DOHH2 (cell line): ENCODE measurements at regions not wholly inside any gene's neighbourhood (a gene's known extent, or its start where the extent isn't known, plus 50 kb on each side); places are given as distances from the start of the nearest gene placed in this dataset.

Experiments
- EZH2phosphoT487 ChIP-seq: fragments of 200-600 bp; sonication (generic); IDR thresholded peaks from 2 replicates; pipeline ENCODE4 v1.6.1; 2017; ENCODE audit warnings: borderline replicate concordance, mild to moderate bottlenecking, antibody characterized with exemption, low read length, moderate library complexity, mixed read lengths
- TF ChIP-seq, protein P1 (sequence below): fragments of 200-600 bp; sonication (generic); IDR thresholded peaks from one replicate; pipeline ENCODE4 v1.5.1; 2014; ENCODE audit warnings: antibody characterized with exemption, mild to moderate bottlenecking, low read depth, low read length; ENCODE audit not compliant: poor library complexity, severe bottlenecking

DNA sequence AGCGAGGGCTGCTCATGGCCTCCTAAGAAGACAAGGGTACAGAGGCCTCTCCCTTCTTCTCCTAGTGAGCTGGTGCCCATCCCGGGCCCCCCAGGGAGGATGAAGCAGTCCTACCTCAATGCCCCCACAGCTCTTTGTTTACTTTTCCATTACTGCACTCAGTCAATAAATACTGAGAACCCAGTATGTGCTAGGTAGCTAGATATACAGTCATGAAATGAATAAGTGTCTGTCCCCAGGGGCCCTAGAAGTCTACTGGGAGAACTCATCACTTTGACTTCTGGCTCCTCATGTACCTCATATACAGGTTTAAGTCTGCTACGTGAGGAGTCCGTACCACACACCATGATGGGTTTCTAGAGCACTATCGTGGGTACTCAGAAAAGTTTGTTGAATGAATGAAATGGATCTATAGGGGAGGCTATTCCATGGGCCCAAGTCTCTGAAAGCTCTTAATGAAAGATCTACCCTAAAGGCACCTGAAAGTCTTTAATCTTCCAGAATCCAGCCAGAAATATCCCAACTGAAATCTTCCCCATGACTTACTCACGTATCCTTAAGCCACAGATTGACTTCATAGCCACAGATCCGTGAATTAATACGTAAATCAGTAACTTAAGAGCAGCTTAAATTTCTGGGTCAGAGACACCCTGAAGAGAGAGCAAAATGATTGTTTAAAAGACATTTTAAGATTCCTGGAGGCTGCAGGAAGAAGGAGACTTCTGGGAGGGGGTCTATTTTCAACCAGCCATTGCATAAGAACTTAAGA lies 51.6 kb upstream of the POMP start:
- TF ChIP-seq, protein P1, sequence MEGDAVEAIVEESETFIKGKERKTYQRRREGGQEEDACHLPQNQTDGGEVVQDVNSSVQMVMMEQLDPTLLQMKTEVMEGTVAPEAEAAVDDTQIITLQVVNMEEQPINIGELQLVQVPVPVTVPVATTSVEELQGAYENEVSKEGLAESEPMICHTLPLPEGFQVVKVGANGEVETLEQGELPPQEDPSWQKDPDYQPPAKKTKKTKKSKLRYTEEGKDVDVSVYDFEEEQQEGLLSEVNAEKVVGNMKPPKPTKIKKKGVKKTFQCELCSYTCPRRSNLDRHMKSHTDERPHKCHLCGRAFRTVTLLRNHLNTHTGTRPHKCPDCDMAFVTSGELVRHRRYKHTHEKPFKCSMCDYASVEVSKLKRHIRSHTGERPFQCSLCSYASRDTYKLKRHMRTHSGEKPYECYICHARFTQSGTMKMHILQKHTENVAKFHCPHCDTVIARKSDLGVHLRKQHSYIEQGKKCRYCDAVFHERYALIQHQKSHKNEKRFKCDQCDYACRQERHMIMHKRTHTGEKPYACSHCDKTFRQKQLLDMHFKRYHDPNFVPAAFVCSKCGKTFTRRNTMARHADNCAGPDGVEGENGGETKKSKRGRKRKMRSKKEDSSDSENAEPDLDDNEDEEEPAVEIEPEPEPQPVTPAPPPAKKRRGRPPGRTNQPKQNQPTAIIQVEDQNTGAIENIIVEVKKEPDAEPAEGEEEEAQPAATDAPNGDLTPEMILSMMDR = no peak
- no peak for TF ChIP-seq EZH2phosphoT487
